KMS-11 (cell line): ENCODE measurements at regions not wholly inside any gene's neighbourhood (a gene's known extent, or its start where the extent isn't known, plus 50 kb on each side); places are given as distances from the start of the nearest gene placed in this dataset.
"Not testable (repeated sequence)": the region's sequence is repeated elsewhere in the genome, so short reads cannot be mapped to it uniquely, and the experiment has no call there.

ENCODE experiments used
- H2AFZ ChIP-seq: fragments of 200-600 bp; sonication (generic); 2 replicates; pipeline ENCODE4 v1.6.1; 2016; ENCODE audit warnings: antibody characterized with exemption, mixed run types, low read depth
- H3K27ac ChIP-seq: fragments of 200-600 bp; sonication (generic); 2 replicates; pipeline ENCODE4 v1.6.1; 2016; ENCODE audit warnings: mild to moderate bottlenecking, mixed run types
- H3K27me3 ChIP-seq: fragments of 200-600 bp; sonication (generic); 2 replicates; pipeline ENCODE4 v1.6.1; 2017; ENCODE audit warnings: mild to moderate bottlenecking, low read depth, mixed run types, moderate library complexity; ENCODE audit not compliant: insufficient read depth
- H3K36me3 ChIP-seq: fragments of 200-600 bp; sonication (generic); 2 replicates; pipeline ENCODE4 v1.6.1; 2017; ENCODE audit warnings: mild to moderate bottlenecking, mixed run types; ENCODE audit not compliant: insufficient read depth
- H3K4me1 ChIP-seq: fragments of 200-600 bp; sonication (generic); 2 replicates; pipeline ENCODE4 v1.6.1; 2016; ENCODE audit warnings: mild to moderate bottlenecking, low read depth, mixed run types; ENCODE audit not compliant: poor library complexity, severe bottlenecking
- H3K4me2 ChIP-seq: fragments of 200-600 bp; sonication (generic); 2 replicates; pipeline ENCODE4 v1.7.0; 2016; ENCODE audit warnings: mild to moderate bottlenecking, mixed run types
- H3K4me3 ChIP-seq: fragments of 200-600 bp; sonication (generic); IDR thresholded peaks from 2 replicates; pipeline ENCODE4 v1.6.1; 2017; ENCODE audit warnings: low read depth, low read length, mixed read lengths; ENCODE audit not compliant: insufficient read depth
- H3K79me2 ChIP-seq: fragments of 200-600 bp; sonication (generic); 2 replicates; pipeline ENCODE4 v1.6.1; 2016; ENCODE audit warnings: low read depth, mixed run types; ENCODE audit not compliant: insufficient read depth
- H3K9ac ChIP-seq: fragments of 200-600 bp; sonication (generic); 2 replicates; pipeline ENCODE4 v1.6.1; 2016; ENCODE audit warnings: mild to moderate bottlenecking, mixed run types
- H4K20me1 ChIP-seq: fragments of 200-600 bp; sonication (generic); 2 replicates; pipeline ENCODE4 v1.6.1; 2016; ENCODE audit warnings: mild to moderate bottlenecking, mixed run types; ENCODE audit not compliant: insufficient read depth
- CTCF ChIP-seq: fragments of 200-600 bp; sonication (generic); conservative IDR thresholded peaks from 2 replicates; pipeline ENCODE4 v1.6.1; 2017; ENCODE audit warnings: low read depth, mild to moderate bottlenecking, antibody characterized with exemption, low read length, moderate library complexity, mixed read lengths

- no peaks in the 10 kb centered on the region for H3K4me1 ChIP-seq
- no peak overlapping the region for H3K4me2 ChIP-seq
- no peaks in the 10 kb centered on the region for H3K27me3 ChIP-seq
- H3K36me3 ChIP-seq = no peaks in the 10 kb centered on the region
- no peak overlapping the region for H3K9ac ChIP-seq
- no peak overlapping the region for H3K4me3 ChIP-seq
- TF ChIP-seq CTCF = no peak
- H2AFZ ChIP-seq = no peak overlapping the region
- no peaks in the 10 kb centered on the region for H4K20me1 ChIP-seq
- H3K79me2 ChIP-seq = no peaks in the 10 kb centered on the region
- no peak overlapping the region for H3K27ac ChIP-seq
Observed at GRCh38 chr3:177401375-177401774, 204.1 kb upstream of the TBL1XR1 start.

GRCh38 chr3:177402533-177402932 lies 205.3 kb upstream of the TBL1XR1 start:
- H3K4me3 ChIP-seq = no peak overlapping the region
- H3K79me2 ChIP-seq = no peaks in the 10 kb centered on the region
- H4K20me1 ChIP-seq = no peaks in the 10 kb centered on the region
- H2AFZ ChIP-seq = no peak overlapping the region
- H3K9ac ChIP-seq = no peak overlapping the region
- H3K4me2 ChIP-seq = no peak overlapping the region
- H3K27ac ChIP-seq = no peak overlapping the region
- no peak for TF ChIP-seq CTCF
- no peaks in the 10 kb centered on the region for H3K4me1 ChIP-seq
- no peaks in the 10 kb centered on the region for H3K36me3 ChIP-seq
- no peaks in the 10 kb centered on the region for H3K27me3 ChIP-seq

- H3K4me3 ChIP-seq = no peak overlapping the region
- H2AFZ ChIP-seq = no peak overlapping the region
- H3K4me2 ChIP-seq = no peak overlapping the region
- H3K27ac ChIP-seq = no peak overlapping the region
- H3K36me3 ChIP-seq = no peaks in the 10 kb centered on the region
- H3K4me1 ChIP-seq = no peaks in the 10 kb centered on the region
- H3K9ac ChIP-seq = no peak overlapping the region
- TF ChIP-seq CTCF = no peak
- no peaks in the 10 kb centered on the region for H3K27me3 ChIP-seq
- no peaks in the 10 kb centered on the region for H3K79me2 ChIP-seq
- H4K20me1 ChIP-seq = no peaks in the 10 kb centered on the region
Observed at GRCh38 chr3:177405191-177405672, 207.9 kb upstream of the TBL1XR1 start.

GRCh38 chr3:177410730-177411129 lies 213.4 kb upstream of the TBL1XR1 start:
- Histone ChIP-seq H3K27me3 (no peaks in the 10 kb centered on the region), H3K4me2 (no peak overlapping the region), H3K36me3 (no peaks in the 10 kb centered on the region), H4K20me1 (no peaks in the 10 kb centered on the region), H3K4me1 (no peaks in the 10 kb centered on the region), H3K9ac (no peak overlapping the region), H2AFZ (no peak overlapping the region), H3K79me2 (no peaks in the 10 kb centered on the region), H3K27ac (no peak overlapping the region), H3K4me3 (no peak overlapping the region)
- no peak for TF ChIP-seq CTCF

GRCh38 chr3:177411201-177411600 lies 213.9 kb upstream of the TBL1XR1 start:
- no peak for TF ChIP-seq CTCF
- no peak overlapping the region for H2AFZ ChIP-seq
- no peaks in the 10 kb centered on the region for H3K36me3 ChIP-seq
- H3K4me3 ChIP-seq = no peak overlapping the region
- no peaks in the 10 kb centered on the region for H4K20me1 ChIP-seq
- no peak overlapping the region for H3K9ac ChIP-seq
- H3K79me2 ChIP-seq = no peaks in the 10 kb centered on the region
- H3K4me1 ChIP-seq = no peaks in the 10 kb centered on the region
- H3K27me3 ChIP-seq = no peaks in the 10 kb centered on the region
- H3K27ac ChIP-seq = no peak overlapping the region
- no peak overlapping the region for H3K4me2 ChIP-seq

GRCh38 chr3:177412677-177413170 lies 215.4 kb upstream of the TBL1XR1 start:
- H4K20me1 ChIP-seq, H3K4me2 ChIP-seq, H3K27ac ChIP-seq, H3K27me3 ChIP-seq, H3K4me3 ChIP-seq, H3K79me2 ChIP-seq, H3K36me3 ChIP-seq, H3K9ac ChIP-seq, H2AFZ ChIP-seq: not testable (repeated sequence)
- H3K4me1 ChIP-seq = peaks cover 13% of the 10 kb centered on the region
